Spleen (tissue), 11 donors: ENCODE measurements at regions not wholly inside any gene's neighbourhood (a gene's known extent, or its start where the extent isn't known, plus 50 kb on each side); places are given as distances from the start of the nearest gene placed in this dataset.
"Not testable (repeated sequence)": the region's sequence is repeated elsewhere in the genome, so short reads cannot be mapped to it uniquely, and the experiment has no call there.

ENCODE experiments used
- DNase-seq: peaks from one replicate; pipeline ENCODE4 v3.0.0-alpha.2; 2020
- H3K27ac ChIP-seq, 8 donors: fragments of 200-600 bp; sonication (generic) in 7 of 8; 1 replicate in 4 of 8; 2 replicates in 4 of 8; pipeline versions ENCODE4 v1.5.0 to v1.8.0; 2016 to 2021; ENCODE audit warnings: inconsistent platforms in 4 of 8, mild to moderate bottlenecking in 4 of 8, moderate library complexity in 1 of 8
- H3K27me3 ChIP-seq, 7 donors: fragments of 200-600 bp; sonication (generic) in 6 of 7; replicated peaks in 1 of 7; 1 replicate in 4 of 7; 2 replicates in 3 of 7; pipeline versions ENCODE4 v1.5.0 to v1.8.0; 2016 to 2021; ENCODE audit warnings: inconsistent platforms in 3 of 7, mild to moderate bottlenecking in 1 of 7
- H3K36me3 ChIP-seq, 6 donors: fragments of 200-600 bp; sonication (generic) in 5 of 6; 1 replicate in 4 of 6; 2 replicates in 2 of 6; pipeline versions ENCODE4 v1.5.0 to v1.8.0; 2016 to 2021; ENCODE audit warnings: inconsistent platforms in 2 of 6
- H3K4me1 ChIP-seq, 6 donors: fragments of 200-600 bp; sonication (generic) in 5 of 6; 1 replicate in 3 of 6; 2 replicates in 3 of 6; pipeline versions ENCODE4 v1.5.0 to v1.8.0; 2016 to 2021; ENCODE audit warnings: inconsistent platforms in 3 of 6
- H3K4me3 ChIP-seq, 8 donors: fragments of 200-600 bp; sonication (generic) in 7 of 8; 1 replicate in 4 of 8; 2 replicates in 4 of 8; pipeline versions ENCODE4 v1.5.0 to v1.8.0; 2016 to 2021; ENCODE audit warnings: inconsistent platforms in 4 of 8, mild to moderate bottlenecking in 4 of 8, moderate library complexity in 2 of 8
- H3K9me3 ChIP-seq, 8 donors: fragments of 200-600 bp; sonication (generic) in 7 of 8; 1 replicate in 4 of 8; 2 replicates in 4 of 8; pipeline versions ENCODE4 v1.5.0 to v1.8.0; 2016 to 2021; ENCODE audit warnings: inconsistent platforms in 4 of 8
- POLR2A ChIP-seq, 3 donors: fragments of 450-650 bp; IDR thresholded peaks; one replicate each; pipeline ENCODE4 v1.5.1; 2017; ENCODE audit warnings: antibody characterized with exemption in 3 of 3, mild to moderate bottlenecking in 1 of 3
- POLR2AphosphoS5 ChIP-seq, 3 donors: sonication (generic); formaldehyde crosslinking; IDR thresholded peaks; one replicate each; pipeline ENCODE4 v1.5.1; 2017; ENCODE audit warnings: antibody characterized with exemption in 3 of 3
- WGBS, 5 donors: extraction: QIAGEN DNeasy Blood & Tissue Kit in 3 of 5; methylation state at CpG; one replicate each; pipeline versions ENCODE4 v1.1.5 to v1.1.7; 2013 to 2018; 5-methylcytosine and 5-hydroxymethylcytosine counted together
- intact Hi-C: fragments of 100-400 bp; cut with DNase I; formaldehyde crosslinking; loops from one replicate; pipeline ENCODE4 v1.15.0; 2023; ENCODE audit warnings: low total_unique reads
- TF ChIP-seq, protein P1 (sequence below), 11 experiments: fragments of 200-600 bp in 7 of 11; fragments of 450-650 bp in 4 of 11; sonication (generic) in 4 of 11; IDR thresholded peaks in 8 of 11; conservative IDR thresholded peaks in 3 of 11; 1 replicate in 7 of 11; 2 replicates in 4 of 11; pipeline versions ENCODE4 v1.4.0 to v1.8.0; 2016 to 2021; ENCODE audit warnings: antibody characterized with exemption in 11 of 11, inconsistent platforms in 4 of 11, mild to moderate bottlenecking in 1 of 11
- donor health status: healthy with polysubstance abuse.
- donor health status: DM: no; HTN: no; CAD: no; lungs with moderate emphysema.
- donor health status: DM: no; HTN: no; CAD: no.
- donor health status: Bipolar disorder and iron deficiency.
- donor health status: healthy.
- donor health status: DM: no; HTN: no; CAD: no.
- donor health status: DM: yes; HTN: yes; CAD: no.

DNA sequence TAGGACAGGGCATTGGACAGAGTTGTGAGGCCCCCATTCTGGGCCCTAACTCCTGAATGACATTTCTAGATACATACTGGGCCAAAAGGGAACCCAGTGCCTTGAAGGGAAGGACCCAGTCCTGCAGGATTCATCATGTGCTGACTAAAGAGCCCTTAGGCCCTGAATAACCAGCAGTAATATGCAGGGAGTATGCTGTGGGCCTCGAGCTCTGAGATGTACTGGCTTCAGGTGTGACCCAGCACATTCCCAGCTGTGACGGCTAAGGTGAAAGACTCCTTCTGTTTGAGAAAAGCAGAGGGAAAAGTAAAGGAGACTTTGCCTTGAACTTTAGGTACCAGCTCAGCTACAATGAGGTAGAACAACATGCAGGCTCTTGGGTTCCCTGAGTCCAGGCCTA lies 138.2 kb upstream of the HUWE1 start:
- TF ChIP-seq, protein P1, sequence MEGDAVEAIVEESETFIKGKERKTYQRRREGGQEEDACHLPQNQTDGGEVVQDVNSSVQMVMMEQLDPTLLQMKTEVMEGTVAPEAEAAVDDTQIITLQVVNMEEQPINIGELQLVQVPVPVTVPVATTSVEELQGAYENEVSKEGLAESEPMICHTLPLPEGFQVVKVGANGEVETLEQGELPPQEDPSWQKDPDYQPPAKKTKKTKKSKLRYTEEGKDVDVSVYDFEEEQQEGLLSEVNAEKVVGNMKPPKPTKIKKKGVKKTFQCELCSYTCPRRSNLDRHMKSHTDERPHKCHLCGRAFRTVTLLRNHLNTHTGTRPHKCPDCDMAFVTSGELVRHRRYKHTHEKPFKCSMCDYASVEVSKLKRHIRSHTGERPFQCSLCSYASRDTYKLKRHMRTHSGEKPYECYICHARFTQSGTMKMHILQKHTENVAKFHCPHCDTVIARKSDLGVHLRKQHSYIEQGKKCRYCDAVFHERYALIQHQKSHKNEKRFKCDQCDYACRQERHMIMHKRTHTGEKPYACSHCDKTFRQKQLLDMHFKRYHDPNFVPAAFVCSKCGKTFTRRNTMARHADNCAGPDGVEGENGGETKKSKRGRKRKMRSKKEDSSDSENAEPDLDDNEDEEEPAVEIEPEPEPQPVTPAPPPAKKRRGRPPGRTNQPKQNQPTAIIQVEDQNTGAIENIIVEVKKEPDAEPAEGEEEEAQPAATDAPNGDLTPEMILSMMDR (IDR thresholded peaks at IDR 0.05 in 8 of 11, conservative IDR thresholded peaks at IDR 0.05 in 3 of 11), result no peak
- no peak for TF ChIP-seq POLR2A (IDR thresholded peaks at IDR 0.05)
- no peak for TF ChIP-seq POLR2AphosphoS5 (IDR thresholded peaks at IDR 0.05)
- Histone ChIP-seq H3K4me3 (no peak overlapping the region), H3K27me3 (no peaks in the 10 kb centered on the region), H3K36me3 (no peaks in the 10 kb centered on the region), H3K27ac (no peak overlapping the region), H3K9me3 (no peaks in the 10 kb centered on the region), H3K4me1 (no peaks in the 10 kb centered on the region)
- no peak for DNase-seq
- intact Hi-C loops, result no loop called here
- 69 to 86% (median 73%) methylated on average over 2 of the region's 2 CpGs for WGBS, 5 donors

DNA sequence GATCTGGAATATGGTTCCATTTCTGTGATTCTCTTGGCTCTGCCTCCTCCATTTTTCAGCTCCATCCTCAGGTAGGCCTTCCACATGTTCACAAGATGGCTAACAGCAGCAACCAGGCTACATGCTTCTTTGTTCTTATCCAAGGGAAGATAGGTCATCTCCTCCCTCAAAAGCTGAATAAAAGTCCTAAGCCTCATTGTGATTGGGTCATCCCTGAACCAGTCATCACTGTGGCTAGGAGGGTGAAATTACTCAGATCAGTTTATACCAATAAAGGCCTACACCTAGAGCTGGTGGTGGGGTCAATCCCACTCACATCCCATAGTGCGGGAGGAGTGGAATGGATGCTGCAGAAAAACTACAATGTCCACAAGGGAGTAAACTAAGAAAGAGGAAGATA lies 131.6 kb upstream of the HUWE1 start:
- H3K4me1 ChIP-seq, DNase-seq, H3K27me3 ChIP-seq, H3K4me3 ChIP-seq, H3K9me3 ChIP-seq, intact Hi-C loops, H3K36me3 ChIP-seq, H3K27ac ChIP-seq: not testable (repeated sequence)
- whole genome bisulfite sequencing, 5 donors, result 93 to 100% (median 97%) methylated on average over 1 of the region's 1 CpG; no CpG with 5 or more reads in 1 of the 5 donors

DNA sequence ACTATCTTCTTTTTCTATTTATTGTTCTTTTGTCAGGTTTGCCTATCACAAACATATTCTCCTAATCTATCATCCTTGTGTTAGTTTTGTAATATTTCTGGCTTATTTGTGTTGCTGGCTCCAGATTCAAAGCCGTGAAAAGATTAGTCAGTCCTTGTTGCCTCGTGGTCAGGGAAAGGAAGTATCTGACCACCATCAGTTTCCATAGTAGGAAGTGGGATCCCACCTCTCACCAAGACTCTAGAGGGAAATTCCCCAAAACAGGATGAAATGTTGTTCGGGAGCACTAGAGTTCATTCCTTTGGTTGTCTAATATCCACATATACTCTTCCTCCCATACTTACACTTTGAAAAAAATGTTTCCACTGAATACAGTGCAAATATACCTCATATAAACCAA lies 131.0 kb upstream of the HUWE1 start:
- H3K4me1 ChIP-seq, result no peaks in the 10 kb centered on the region
- H3K27me3 ChIP-seq, result peaks cover 0 to 4% (median 0%) of the 10 kb centered on the region in 7 donors
- no peaks in the 10 kb centered on the region for H3K9me3 ChIP-seq
- WGBS, 5 donors, result 14 to 52% (median 33%) methylated on average over 3 of the region's 3 CpGs
- no peak overlapping the region for H3K27ac ChIP-seq
- DNase-seq, result no peak
- H3K36me3 ChIP-seq, result no peaks in the 10 kb centered on the region
- TF ChIP-seq POLR2AphosphoS5 (IDR thresholded peaks at IDR 0.05), result no peak
- TF ChIP-seq, protein P1 (IDR thresholded peaks at IDR 0.05 in 8 of 11, conservative IDR thresholded peaks at IDR 0.05 in 3 of 11), result no peak
- TF ChIP-seq POLR2A (IDR thresholded peaks at IDR 0.05), result no peak
- H3K4me3 ChIP-seq, result no peak overlapping the region
- intact Hi-C loops, result no loop called here

DNA sequence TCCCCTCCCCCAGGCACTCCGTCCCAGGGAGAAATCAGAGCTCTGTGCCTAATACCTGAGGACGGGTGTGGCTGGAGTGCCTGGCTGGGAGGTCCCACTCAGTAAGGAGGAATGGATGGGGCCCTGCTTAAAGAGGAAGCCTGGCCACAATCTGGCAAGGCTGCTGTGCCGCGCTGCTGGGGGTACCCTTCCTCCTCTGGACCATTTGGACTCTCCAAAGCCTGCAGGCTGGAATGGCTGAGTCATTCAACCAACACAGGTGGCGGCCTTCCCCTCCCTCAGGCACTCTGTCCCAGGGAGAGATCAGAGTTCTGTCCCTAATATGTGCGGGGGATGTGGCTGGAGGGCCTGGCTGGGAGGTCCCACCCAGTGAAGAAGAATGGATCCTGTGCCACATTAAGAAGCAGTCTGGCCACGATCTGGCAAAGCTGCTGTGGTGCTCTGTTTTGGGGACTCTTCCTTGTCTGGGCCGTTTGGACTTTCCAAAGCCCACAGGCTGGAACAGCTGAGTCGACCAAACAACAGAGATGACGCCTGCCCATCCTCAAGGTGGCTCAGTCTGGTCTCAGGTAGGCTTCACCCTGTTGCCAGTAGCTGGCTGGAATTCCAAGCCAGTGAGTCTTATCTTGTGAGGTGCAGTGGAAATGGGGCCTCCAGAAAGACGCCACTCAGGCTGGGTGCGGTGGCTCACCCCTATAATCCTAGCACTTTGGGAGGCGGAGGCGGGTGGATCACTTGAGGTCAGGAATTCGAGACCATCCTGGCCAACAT lies 127.3 kb upstream of the HUWE1 start:
- 78 to 93% (median 83%) methylated on average over 8 to 15 of the region's 15 CpGs for WGBS, 5 donors
- Histone ChIP-seq H3K27ac (no peak overlapping the region), H3K4me3 (no peak overlapping the region), H3K9me3 (no peaks in the 10 kb centered on the region), H3K36me3 (no peaks in the 10 kb centered on the region), H3K27me3 (peaks cover 0 to 4% (median 0%) of the 10 kb centered on the region in 7 donors), H3K4me1 (no peaks in the 10 kb centered on the region)
- DNase-seq, result no peak
- TF ChIP-seq POLR2A (IDR thresholded peaks at IDR 0.05) (no peak), POLR2AphosphoS5 (IDR thresholded peaks at IDR 0.05) (no peak)
- TF ChIP-seq, protein P1 (IDR thresholded peaks at IDR 0.05 in 8 of 11, conservative IDR thresholded peaks at IDR 0.05 in 3 of 11), result no peak
- intact Hi-C loops, result no loop called here
